SJCRH30 (cell line): ENCODE measurements at regions not wholly inside any gene's neighbourhood (a gene's known extent, or its start where the extent isn't known, plus 50 kb on each side); places are given as distances from the start of the nearest gene placed in this dataset.
"Not testable (repeated sequence)": the region's sequence is repeated elsewhere in the genome, so short reads cannot be mapped to it uniquely, and the experiment has no call there.

Experiments
- DNase-seq, 2 experiments: peaks; one replicate each; pipeline ENCODE4 v3.0.0-alpha.2; 2015 to 2020
- H3K27ac ChIP-seq: fragments of 250-450 bp; sonication (Bioruptor Pico); 2 replicates; pipeline ENCODE4 v1.5.1; 2020; ENCODE audit warnings: mild to moderate bottlenecking, moderate library complexity
- H3K27me3 ChIP-seq: fragments of 250-450 bp; sonication (Bioruptor Pico); 2 replicates; pipeline ENCODE4 v1.5.1; 2020; ENCODE audit warnings: mild to moderate bottlenecking, moderate library complexity
- H3K36me3 ChIP-seq: fragments of 250-450 bp; sonication (Bioruptor Pico); 2 replicates; pipeline ENCODE4 v1.5.1; 2020; ENCODE audit warnings: mild to moderate bottlenecking, moderate library complexity
- H3K4me1 ChIP-seq: fragments of 250-450 bp; sonication (Bioruptor Pico); 2 replicates; pipeline ENCODE4 v1.5.1; 2020; ENCODE audit warnings: mild to moderate bottlenecking, moderate library complexity
- H3K4me3 ChIP-seq: fragments of 250-450 bp; sonication (Bioruptor Pico); 2 replicates; pipeline ENCODE4 v1.5.1; 2020; ENCODE audit warnings: mild to moderate bottlenecking, moderate library complexity
- H3K9me3 ChIP-seq: fragments of 250-450 bp; sonication (Bioruptor Pico); replicated peaks from 2 replicates; pipeline ENCODE4 v1.5.1; 2020; ENCODE audit warnings: mild to moderate bottlenecking, moderate library complexity

GRCh38 chr16:60214311-60214710 is 1480.2 kb upstream of the GOT2 start:
- no peak for DNase-seq
- Histone ChIP-seq H3K36me3 (no peaks in the 10 kb centered on the region), H3K4me3 (no peak overlapping the region), H3K9me3 (no peaks in the 10 kb centered on the region), H3K4me1 (no peaks in the 10 kb centered on the region), H3K27me3 (peaks cover 3% of the 10 kb centered on the region; the same call in 1 of the 2 replicates), H3K27ac (no peak overlapping the region)

GRCh38 chr16:60206516-60206915 is 1472.4 kb upstream of the GOT2 start:
- H3K36me3 ChIP-seq, result no peaks in the 10 kb centered on the region
- DNase-seq, result no peak
- no peaks in the 10 kb centered on the region for H3K9me3 ChIP-seq
- H3K27me3 ChIP-seq, result no peaks in the 10 kb centered on the region
- H3K4me3 ChIP-seq, result no peak overlapping the region
- no peak overlapping the region for H3K27ac ChIP-seq
- no peaks in the 10 kb centered on the region for H3K4me1 ChIP-seq

DNA sequence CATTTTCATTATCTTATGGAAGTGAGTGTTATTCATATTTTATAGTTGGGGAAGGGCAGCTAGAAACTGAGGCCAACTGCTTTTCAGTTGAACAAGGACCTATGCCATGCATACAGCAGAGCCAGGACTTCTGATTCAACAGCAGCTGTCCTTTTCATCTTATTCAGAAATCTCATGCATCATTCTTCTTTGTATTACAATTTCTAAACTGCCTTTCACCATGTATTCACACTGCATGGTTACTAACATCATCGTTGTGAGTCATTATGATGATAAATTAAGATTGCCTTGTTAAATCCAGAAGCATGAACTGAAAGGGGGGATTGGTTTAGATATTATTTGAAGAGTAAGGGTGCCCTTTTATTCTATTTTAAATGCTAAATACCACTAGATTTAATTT is 1470.1 kb upstream of the GOT2 start:
- DNase-seq, result no peak
- Histone ChIP-seq H3K9me3 (no peaks in the 10 kb centered on the region), H3K4me1 (no peaks in the 10 kb centered on the region), H3K27ac (no peak overlapping the region), H3K36me3 (no peaks in the 10 kb centered on the region), H3K4me3 (no peak overlapping the region), H3K27me3 (no peaks in the 10 kb centered on the region)

- no peaks in the 10 kb centered on the region for H3K9me3 ChIP-seq
- H3K36me3 ChIP-seq, result no peaks in the 10 kb centered on the region
- H3K27ac ChIP-seq, result no peak overlapping the region
- DNase-seq, result peak in 1 of 2 experiments; percentile 26
- no peak overlapping the region for H3K4me3 ChIP-seq
- no peaks in the 10 kb centered on the region for H3K27me3 ChIP-seq
- no peaks in the 10 kb centered on the region for H3K4me1 ChIP-seq
These were observed 1469.5 kb upstream of the GOT2 start for GRCh38 chr16:60203525-60204124.

DNA sequence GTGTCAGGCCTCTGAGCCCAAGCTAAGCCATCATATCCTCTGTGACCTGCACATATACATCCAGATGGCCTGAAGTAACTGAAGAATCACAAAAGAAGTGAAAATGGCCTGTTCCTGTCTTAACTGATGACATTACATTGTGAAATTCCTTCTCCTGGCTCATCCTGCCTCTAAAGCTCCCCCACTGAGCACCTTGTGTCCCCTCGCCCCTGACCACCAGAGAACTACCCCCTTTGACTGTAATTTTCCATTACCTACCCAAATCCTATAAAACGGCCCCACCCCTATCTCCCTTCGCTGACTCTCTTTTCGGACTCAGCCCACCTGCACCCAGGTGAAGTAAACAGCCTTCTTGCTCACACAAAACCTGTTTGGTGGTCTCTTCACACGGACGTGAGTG is 1466.6 kb upstream of the GOT2 start:
- H3K27ac ChIP-seq, H3K4me1 ChIP-seq, H3K9me3 ChIP-seq, H3K4me3 ChIP-seq, H3K27me3 ChIP-seq, H3K36me3 ChIP-seq, DNase-seq: not testable (repeated sequence)

DNA sequence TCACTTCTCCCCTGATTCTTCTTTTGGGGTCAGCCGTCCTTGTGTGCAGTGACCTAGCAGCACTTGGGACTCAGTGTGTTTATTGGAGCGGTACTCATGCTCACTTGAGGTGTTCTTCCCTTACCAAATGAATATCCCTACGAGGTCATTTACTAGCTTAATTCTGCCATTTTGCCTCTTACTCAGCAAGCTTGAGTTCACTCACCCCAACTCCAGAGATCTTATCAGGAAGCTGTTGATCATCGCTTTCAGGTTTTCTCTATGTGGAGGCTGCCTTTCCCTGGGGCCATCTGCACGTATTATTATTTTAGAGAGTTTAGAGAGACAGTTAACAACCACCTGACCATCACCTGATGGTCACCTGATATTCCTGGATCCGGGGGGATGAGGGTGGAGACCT is 1466.0 kb upstream of the GOT2 start:
- Histone ChIP-seq H3K4me1 (no peaks in the 10 kb centered on the region), H3K27ac (no peak overlapping the region), H3K27me3 (no peaks in the 10 kb centered on the region), H3K36me3 (no peaks in the 10 kb centered on the region), H3K9me3 (no peaks in the 10 kb centered on the region), H3K4me3 (no peak overlapping the region)
- no peak for DNase-seq

DNA sequence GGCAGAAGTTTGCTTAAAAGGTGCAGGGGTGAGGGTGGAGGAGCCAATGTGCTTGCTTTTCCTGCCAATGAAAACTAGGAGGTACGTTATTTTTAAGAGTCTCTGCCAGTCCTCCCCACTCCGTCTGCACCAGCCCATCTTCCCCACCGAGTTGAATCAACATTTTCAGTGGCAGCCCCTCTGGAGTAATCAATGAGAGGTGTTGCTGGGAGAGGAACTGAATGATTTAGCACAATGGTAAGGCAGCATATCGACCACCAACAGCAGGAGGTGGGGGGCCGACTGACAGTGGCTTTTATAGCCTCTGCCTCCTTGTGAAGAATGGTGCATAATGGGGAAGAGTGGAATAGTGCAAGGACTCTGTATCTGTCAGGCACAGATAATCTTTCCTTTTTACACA is 1465.0 kb upstream of the GOT2 start:
- DNase-seq, result no peak
- Histone ChIP-seq H3K36me3 (no peaks in the 10 kb centered on the region), H3K27ac (no peak overlapping the region), H3K4me3 (no peak overlapping the region), H3K4me1 (no peaks in the 10 kb centered on the region), H3K27me3 (no peaks in the 10 kb centered on the region), H3K9me3 (no peaks in the 10 kb centered on the region)

GRCh38 chr16:60181536-60181935 is 1447.4 kb upstream of the GOT2 start:
- H3K9me3 ChIP-seq, result no peaks in the 10 kb centered on the region

DNA sequence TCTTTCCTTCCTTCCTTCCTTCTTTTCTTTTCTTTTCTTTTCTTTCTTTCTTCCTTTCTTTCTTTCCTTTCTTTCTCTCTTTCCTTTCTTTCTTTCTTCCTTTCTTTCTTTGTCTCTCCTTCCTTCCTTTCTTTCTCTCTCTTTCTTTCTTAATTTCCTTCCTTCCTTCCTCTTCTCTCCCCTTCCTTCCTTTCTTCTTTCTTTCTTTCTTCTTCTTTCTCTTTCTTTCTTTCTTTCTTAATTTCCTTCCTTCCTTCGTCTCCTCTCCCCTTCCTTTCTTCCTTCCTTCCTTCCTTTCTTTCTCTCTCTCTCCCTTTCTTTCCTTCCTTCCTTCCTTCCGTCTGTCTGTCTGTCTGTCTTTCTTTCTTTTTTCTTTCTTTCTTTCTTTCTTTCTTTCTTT is 1446.5 kb upstream of the GOT2 start:
- no peaks in the 10 kb centered on the region for H3K36me3 ChIP-seq
- no peaks in the 10 kb centered on the region for H3K4me1 ChIP-seq
- no peaks in the 10 kb centered on the region; the same call in 1 of the 2 replicates for H3K27me3 ChIP-seq
- no peak for DNase-seq
- H3K9me3 ChIP-seq, result no peaks in the 10 kb centered on the region
- no peak overlapping the region for H3K27ac ChIP-seq
- H3K4me3 ChIP-seq, result no peak overlapping the region

More at GRCh38 chr16:60181536-60181935, 1447.4 kb upstream of the GOT2 start:
- no peak overlapping the region for H3K27ac ChIP-seq
- H3K4me1 ChIP-seq, result no peaks in the 10 kb centered on the region
- no peak for DNase-seq
- no peaks in the 10 kb centered on the region for H3K27me3 ChIP-seq
- no peaks in the 10 kb centered on the region for H3K36me3 ChIP-seq
- no peak overlapping the region for H3K4me3 ChIP-seq

DNA sequence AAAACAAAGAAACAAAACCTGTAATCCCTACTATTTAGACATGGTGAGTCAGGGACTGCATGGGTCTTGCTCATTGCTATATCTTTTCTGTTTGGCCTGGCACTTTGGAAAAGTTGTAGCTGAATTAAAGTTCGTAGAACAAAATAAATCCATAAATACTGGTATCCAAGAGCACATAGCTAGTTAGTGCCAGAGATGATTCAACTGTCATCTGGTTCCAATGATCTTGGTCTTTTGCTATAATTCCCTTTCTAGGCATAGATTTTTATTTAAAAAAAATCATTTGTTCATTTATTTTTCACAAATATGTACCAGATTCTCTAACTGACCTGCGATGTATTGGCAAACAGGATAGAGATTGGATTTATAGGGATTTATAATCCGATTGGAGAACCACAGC is 1436.1 kb upstream of the GOT2 start:
- DNase-seq, result no peak
- H3K4me1 ChIP-seq, result no peaks in the 10 kb centered on the region
- H3K27ac ChIP-seq, result no peak overlapping the region
- H3K27me3 ChIP-seq, result no peaks in the 10 kb centered on the region
- H3K4me3 ChIP-seq, result no peak overlapping the region
- no peaks in the 10 kb centered on the region for H3K36me3 ChIP-seq
- H3K9me3 ChIP-seq, result no peaks in the 10 kb centered on the region

DNA sequence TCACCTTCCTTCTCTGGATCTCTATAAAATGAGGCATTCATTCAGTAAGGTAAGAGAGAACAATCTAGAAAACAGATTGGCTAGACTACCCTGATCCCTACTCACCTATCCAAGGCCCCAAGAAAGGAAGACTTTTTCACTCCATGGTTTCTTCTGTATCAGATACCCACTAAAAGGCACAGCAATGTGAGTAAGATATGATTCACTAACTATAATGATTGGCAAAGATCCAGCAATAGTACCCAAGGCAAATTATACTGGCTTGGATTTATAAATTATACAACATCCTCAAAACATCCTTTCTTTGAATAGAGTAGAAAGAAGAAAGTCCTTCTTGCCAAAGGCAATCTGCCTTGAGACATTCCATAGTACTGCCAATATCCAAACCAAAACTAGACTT is 1432.0 kb upstream of the GOT2 start:
- Histone ChIP-seq H3K4me1 (no peaks in the 10 kb centered on the region), H3K9me3 (no peaks in the 10 kb centered on the region), H3K27ac (no peak overlapping the region), H3K36me3 (no peaks in the 10 kb centered on the region), H3K4me3 (no peak overlapping the region), H3K27me3 (no peaks in the 10 kb centered on the region)
- DNase-seq, result no peak

- Histone ChIP-seq H3K36me3 (no peaks in the 10 kb centered on the region), H3K4me3 (no peak overlapping the region), H3K27ac (no peak overlapping the region), H3K4me1 (no peaks in the 10 kb centered on the region), H3K9me3 (no peaks in the 10 kb centered on the region), H3K27me3 (no peaks in the 10 kb centered on the region)
- no peak for DNase-seq
These were observed 1417.9 kb upstream of the GOT2 start for GRCh38 chr16:60151987-60152386.

- H3K4me1 ChIP-seq, result no peaks in the 10 kb centered on the region
- no peak overlapping the region for H3K27ac ChIP-seq
- DNase-seq, result no peak
- H3K4me3 ChIP-seq, result no peak overlapping the region
- no peaks in the 10 kb centered on the region for H3K36me3 ChIP-seq
- H3K27me3 ChIP-seq, result no peaks in the 10 kb centered on the region
- no peaks in the 10 kb centered on the region for H3K9me3 ChIP-seq
These were observed 1416.8 kb upstream of the GOT2 start for GRCh38 chr16:60150907-60151306.

- H3K27ac ChIP-seq, result no peak overlapping the region
- H3K27me3 ChIP-seq, result no peaks in the 10 kb centered on the region
- H3K4me3 ChIP-seq, result no peak overlapping the region
- no peak for DNase-seq
- H3K36me3 ChIP-seq, result no peaks in the 10 kb centered on the region
- H3K9me3 ChIP-seq, result no peaks in the 10 kb centered on the region
- H3K4me1 ChIP-seq, result no peaks in the 10 kb centered on the region
These were observed 1409.2 kb upstream of the GOT2 start for GRCh38 chr16:60143348-60143705.

- Histone ChIP-seq H3K9me3 (no peaks in the 10 kb centered on the region), H3K27me3 (no peaks in the 10 kb centered on the region), H3K4me1 (no peaks in the 10 kb centered on the region), H3K36me3 (no peaks in the 10 kb centered on the region), H3K27ac (no peak overlapping the region), H3K4me3 (no peak overlapping the region)
- no peak for DNase-seq
These were observed 1408.7 kb upstream of the GOT2 start for GRCh38 chr16:60142619-60143347.

- Histone ChIP-seq H3K9me3 (no peaks in the 10 kb centered on the region), H3K4me3 (no peak overlapping the region), H3K27me3 (no peaks in the 10 kb centered on the region), H3K4me1 (no peaks in the 10 kb centered on the region), H3K36me3 (no peaks in the 10 kb centered on the region), H3K27ac (no peak overlapping the region)
- DNase-seq, result no peak
These were observed 1403.8 kb upstream of the GOT2 start for GRCh38 chr16:60137891-60138290.
